ENCODE measurements at regions not wholly inside any gene's neighbourhood (a gene's known extent, or its start where the extent isn't known, plus 50 kb on each side); places are given as distances from the start of the nearest gene placed in this dataset.

DNA sequence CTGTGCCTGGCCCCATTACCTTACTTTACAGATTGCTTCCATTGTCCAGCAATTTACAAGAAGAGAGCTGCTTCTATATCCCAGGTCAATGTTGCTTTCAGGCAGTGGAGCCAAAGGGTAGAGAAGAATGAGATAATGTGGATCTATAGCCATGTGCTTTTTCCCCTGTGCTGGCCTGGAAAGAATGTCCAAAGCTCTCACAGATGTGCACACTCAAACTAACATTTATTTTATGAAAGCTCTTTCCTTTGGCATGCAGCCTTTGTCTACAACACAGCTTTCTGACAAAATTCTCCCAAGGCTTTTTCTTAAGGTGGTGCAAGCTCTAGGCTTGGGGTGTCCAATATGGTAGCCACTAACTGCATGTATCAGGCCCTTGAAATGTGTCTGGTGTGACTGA is 217.3 kb downstream of the LRRC70 start:
- no peak overlapping the region for H3K27ac ChIP-seq
- TF ChIP-seq, protein P1, sequence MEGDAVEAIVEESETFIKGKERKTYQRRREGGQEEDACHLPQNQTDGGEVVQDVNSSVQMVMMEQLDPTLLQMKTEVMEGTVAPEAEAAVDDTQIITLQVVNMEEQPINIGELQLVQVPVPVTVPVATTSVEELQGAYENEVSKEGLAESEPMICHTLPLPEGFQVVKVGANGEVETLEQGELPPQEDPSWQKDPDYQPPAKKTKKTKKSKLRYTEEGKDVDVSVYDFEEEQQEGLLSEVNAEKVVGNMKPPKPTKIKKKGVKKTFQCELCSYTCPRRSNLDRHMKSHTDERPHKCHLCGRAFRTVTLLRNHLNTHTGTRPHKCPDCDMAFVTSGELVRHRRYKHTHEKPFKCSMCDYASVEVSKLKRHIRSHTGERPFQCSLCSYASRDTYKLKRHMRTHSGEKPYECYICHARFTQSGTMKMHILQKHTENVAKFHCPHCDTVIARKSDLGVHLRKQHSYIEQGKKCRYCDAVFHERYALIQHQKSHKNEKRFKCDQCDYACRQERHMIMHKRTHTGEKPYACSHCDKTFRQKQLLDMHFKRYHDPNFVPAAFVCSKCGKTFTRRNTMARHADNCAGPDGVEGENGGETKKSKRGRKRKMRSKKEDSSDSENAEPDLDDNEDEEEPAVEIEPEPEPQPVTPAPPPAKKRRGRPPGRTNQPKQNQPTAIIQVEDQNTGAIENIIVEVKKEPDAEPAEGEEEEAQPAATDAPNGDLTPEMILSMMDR (IDR thresholded peaks at IDR 0.05) = no peak
- no peak for TF ChIP-seq ZFX (IDR thresholded peaks at IDR 0.05; ENCODE audit: borderline replicate concordance)

DNA sequence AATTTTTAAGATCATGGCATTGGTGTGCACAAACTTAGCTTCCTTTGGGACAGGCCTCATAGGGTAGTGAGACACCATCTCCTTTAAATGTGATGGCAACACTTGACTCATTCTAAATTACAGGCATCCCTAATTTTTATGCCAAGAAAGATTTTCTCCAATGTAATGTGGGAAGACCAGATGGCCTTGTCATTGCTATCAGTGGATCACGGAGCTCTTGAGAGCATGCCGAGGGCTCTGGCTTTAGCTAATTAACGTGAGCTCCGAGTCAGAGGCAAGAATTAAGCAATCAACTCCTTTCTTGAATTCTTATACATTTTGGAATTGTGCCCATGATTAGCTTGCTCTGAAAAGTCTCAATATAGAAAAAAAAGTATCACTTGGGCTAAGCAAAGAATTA is 215.8 kb downstream of the LRRC70 start:
- no peak for TF ChIP-seq ZFX (IDR thresholded peaks at IDR 0.05; ENCODE audit: borderline replicate concordance)
- TF ChIP-seq, protein P1 (IDR thresholded peaks at IDR 0.05) = no peak

DNA sequence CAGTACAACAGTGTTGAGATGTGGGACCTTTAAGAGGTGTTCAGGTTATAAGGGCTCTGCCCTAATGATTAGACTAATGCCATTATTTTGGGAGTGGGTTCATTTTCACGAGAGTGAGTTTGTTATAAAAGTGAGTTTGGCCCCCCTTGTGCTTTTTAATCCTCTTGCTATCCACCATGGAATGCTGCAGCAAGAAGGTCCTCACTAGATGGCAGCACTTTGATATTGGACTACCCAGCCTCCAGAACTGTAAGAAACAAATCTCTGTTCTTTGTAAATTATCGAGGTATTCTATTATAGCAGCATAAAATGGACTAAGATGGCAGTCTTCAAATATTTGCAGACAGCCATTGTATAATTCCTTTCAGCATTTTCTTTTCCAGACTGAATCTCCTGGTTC is 212.4 kb downstream of the LRRC70 start:
- TF ChIP-seq, protein P1 (IDR thresholded peaks at IDR 0.05) = peak; percentile 63
- TF ChIP-seq ZFX (IDR thresholded peaks at IDR 0.05; ENCODE audit: borderline replicate concordance) = no peak
- H3K27ac ChIP-seq = no peak overlapping the region

More for the DNA sequence above, 215.8 kb downstream of the LRRC70 start:
- H3K27ac ChIP-seq = no peak overlapping the region

DNA sequence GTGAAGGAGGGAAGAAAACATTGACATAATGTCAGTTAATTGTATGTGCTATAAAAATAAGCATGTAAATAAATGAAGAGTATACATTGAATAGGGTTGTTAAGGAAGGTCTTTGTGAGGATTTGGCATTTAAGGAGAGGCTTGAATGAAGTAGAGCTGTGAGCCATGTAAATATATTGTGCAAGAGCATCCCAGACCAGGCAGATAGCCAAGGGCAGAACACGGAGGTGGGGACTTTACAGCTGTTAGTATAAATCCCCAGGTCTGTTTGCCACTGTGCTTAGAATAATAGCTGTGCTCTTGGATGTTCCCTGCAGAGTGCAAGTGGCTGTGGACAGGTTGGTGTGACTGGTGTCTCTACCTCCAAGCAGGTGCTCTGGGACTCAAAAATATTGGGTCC is 211.7 kb downstream of the LRRC70 start:
- no peak overlapping the region for H3K27ac ChIP-seq
- no peak for TF ChIP-seq ZFX (IDR thresholded peaks at IDR 0.05; ENCODE audit: borderline replicate concordance)
- TF ChIP-seq, protein P1 (IDR thresholded peaks at IDR 0.05) = no peak

DNA sequence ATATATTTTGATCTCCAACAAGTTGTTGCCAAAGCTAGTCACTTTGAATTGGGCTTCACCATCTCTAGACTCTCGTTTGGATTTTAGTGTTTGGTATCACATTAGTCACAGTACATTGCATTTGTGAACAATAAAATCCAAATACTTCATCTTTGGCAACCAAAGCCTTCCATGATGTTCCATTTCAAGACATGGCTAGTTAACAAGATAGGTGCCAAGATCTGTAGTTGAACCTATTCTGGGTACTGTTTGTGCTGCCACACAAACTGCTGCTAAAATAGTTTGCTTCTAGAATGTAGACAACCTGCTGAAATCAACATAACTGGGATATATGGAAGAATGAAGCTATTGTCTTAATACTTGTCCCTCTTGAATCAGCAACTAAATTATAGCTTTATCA is 207.5 kb downstream of the LRRC70 start:
- no peak overlapping the region for H3K27ac ChIP-seq
- TF ChIP-seq, protein P1 (IDR thresholded peaks at IDR 0.05) = no peak
- TF ChIP-seq ZFX (IDR thresholded peaks at IDR 0.05; ENCODE audit: borderline replicate concordance) = no peak

DNA sequence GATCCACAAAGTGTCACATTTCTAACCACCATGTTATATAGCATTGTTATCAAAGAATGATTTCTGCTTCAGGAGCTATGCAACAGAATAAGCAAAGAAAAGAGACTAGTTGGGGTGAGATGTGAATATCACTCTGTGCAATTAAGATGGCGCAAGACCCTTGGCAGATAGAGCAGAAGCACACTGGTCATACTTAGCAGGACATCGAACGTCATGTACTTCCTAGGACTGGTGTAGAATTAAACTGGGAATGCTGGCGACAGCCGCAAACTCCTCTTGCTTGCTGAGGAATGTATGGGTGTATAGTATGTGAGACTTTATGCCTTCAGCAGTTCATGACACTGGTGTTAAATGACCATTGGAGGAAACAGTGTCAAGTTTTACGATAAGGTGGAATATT is 207.0 kb downstream of the LRRC70 start:
- no peak overlapping the region for H3K27ac ChIP-seq
- TF ChIP-seq, protein P1 (IDR thresholded peaks at IDR 0.05) = no peak
- no peak for TF ChIP-seq ZFX (IDR thresholded peaks at IDR 0.05; ENCODE audit: borderline replicate concordance)

DNA sequence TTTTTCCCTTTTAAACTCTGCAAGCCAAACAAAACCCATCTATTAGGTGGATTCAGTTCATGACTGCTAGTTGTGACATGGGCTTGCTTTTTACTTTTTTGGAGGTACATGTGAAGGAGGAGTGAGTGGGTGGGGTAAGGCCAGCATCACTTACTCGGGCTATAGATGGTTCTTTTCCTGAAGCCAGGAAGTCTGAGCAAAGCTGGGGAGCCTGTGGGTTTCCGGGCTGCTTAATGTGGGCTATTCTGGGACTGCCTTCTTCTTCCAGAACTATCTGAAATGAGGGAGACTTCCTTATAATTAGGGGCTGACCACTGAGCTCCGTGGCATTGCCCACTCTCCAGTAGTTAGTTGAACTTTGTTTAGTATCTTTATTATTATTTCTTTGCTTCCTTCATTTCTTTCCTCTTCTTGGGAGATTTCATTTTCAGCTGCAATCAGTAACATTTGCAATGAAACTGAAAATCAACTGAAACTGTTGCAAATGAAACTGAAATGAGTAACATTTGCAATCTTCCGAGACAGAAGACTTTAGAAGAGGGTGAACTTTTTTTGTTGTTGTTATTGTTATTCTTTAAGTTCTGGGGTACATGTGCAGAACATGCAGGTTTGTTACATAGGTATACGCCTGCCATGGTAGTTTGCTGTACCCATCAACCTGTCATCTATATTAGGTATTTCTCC is 204.9 kb downstream of the LRRC70 start:
- TF ChIP-seq, protein P1 (IDR thresholded peaks at IDR 0.05) = no peak
- no peak for TF ChIP-seq ZFX (IDR thresholded peaks at IDR 0.05; ENCODE audit: borderline replicate concordance)
- no peak overlapping the region for H3K27ac ChIP-seq

All from 22Rv1 (cell line).